Suprapubic skin (tissue), 4 donors: ENCODE measurements at regions not wholly inside any gene's neighbourhood (a gene's known extent, or its start where the extent isn't known, plus 50 kb on each side); places are given as distances from the start of the nearest gene placed in this dataset.

ENCODE experiments used
- CTCF ChIP-seq, 2 donors: fragments of 200-600 bp in 1 of 2; fragments of 450-650 bp in 1 of 2; sonication (generic) in 1 of 2; IDR thresholded peaks; one replicate each; pipeline ENCODE4 v1.5.1; 2016 to 2019; ENCODE audit warnings: antibody characterized with exemption in 2 of 2, mild to moderate bottlenecking in 1 of 2, moderate library complexity in 1 of 2
- EP300 ChIP-seq: sonication (generic); formaldehyde crosslinking; IDR thresholded peaks from one replicate; pipeline ENCODE4 v1.6.1; 2017; ENCODE audit warnings: antibody characterized with exemption
- POLR2AphosphoS5 ChIP-seq, 3 donors: sonication (generic); formaldehyde crosslinking; IDR thresholded peaks; one replicate each; pipeline ENCODE4 v1.6.1; 2017; ENCODE audit warnings: antibody characterized with exemption in 3 of 3

GRCh38 chr4:160251522-160252170 is 1148.8 kb downstream of the RAPGEF2 start:
- TF ChIP-seq EP300 (no peak), CTCF (IDR thresholded peaks at IDR 0.05) (no peak), POLR2AphosphoS5 (IDR thresholded peaks at IDR 0.05) (no peak)
